GM21619 (cell line): ENCODE measurements at regions not wholly inside any gene's neighbourhood (a gene's known extent, or its start where the extent isn't known, plus 50 kb on each side); places are given as distances from the start of the nearest gene placed in this dataset.
"Not testable (repeated sequence)": the region's sequence is repeated elsewhere in the genome, so short reads cannot be mapped to it uniquely, and the experiment has no call there.

Source experiments
- ATAC-seq: cut with Tn5 transposase; IDR thresholded peaks from one replicate; pipeline ENCODE4 v1.9.1; 2021; ENCODE audit not compliant: unreplicated experiment

- ATAC-seq, result no peak
These were observed 172.9 kb upstream of the TBC1D5 start for GRCh38 chr3:17915341-17915740.

- ATAC-seq, result no peak
These were observed 170.9 kb upstream of the TBC1D5 start for GRCh38 chr3:17913359-17913758.

- ATAC-seq, result no peak
These were observed 169.7 kb upstream of the TBC1D5 start for GRCh38 chr3:17911986-17912760.

DNA sequence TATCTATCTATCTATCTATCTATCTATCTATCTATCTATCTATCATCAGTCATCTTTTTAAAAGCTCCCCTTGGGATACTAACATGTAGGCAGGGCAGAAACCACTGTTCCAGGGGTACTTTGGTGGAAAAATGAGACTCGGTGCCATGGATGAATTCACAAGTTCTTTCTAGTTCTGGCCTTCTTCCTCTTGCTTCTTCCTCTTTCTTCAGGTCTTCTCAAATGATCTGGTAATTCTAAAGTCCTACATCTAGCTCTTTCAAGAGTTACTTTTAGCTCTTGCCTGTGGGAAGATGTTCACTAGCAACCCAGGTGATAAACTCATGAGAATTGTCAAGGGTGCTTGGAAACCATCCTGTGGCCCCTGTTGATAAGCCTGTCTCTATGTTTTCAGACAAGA lies 168.5 kb upstream of the TBC1D5 start:
- no peak for ATAC-seq

DNA sequence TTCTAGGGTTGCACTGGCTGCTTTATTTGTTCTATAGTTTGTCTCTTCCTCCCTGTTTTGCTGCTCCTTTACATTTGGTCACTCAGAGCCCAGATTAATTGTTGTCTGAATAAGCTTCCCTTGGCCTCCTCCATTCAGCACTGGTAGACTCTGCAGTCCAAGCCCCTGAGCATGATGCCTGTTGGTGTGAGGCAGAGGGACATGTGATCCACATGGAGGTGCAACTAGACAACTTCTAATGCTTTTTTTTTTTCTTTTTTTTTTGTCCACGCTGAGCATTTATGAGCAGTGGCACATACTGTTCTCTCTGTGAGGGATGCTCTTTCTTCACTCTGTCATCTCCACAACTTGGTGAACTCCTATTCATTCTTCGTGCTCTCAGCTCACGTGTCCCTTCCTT lies 167.3 kb upstream of the TBC1D5 start:
- no peak for ATAC-seq

GRCh38 chr3:17908399-17909191 lies 166.2 kb upstream of the TBC1D5 start:
- no peak for ATAC-seq

DNA sequence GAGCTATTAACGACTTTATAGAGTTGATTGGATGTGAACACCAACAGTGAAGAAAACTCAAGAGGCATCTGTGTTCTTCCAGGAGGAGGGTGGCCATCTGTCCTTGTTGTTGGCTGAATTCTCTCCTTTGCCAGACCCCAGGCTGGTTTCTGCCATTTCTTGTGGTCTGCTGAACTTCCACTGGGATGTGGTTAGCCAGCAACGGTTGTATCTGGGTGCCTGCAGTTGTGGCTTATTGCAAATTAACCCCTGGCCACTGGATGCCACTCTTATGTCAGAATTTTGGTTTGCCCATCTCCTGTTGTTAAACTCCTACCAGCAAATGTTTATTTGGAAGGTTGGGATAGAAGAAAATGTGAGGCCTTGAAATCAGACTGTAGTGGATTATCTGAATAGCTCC lies 163.6 kb upstream of the TBC1D5 start:
- ATAC-seq, result no peak

GRCh38 chr3:17901893-17902292 lies 159.5 kb upstream of the TBC1D5 start:
- peak; percentile 91 for ATAC-seq

- ATAC-seq, result no peak
These were observed 152.1 kb upstream of the TBC1D5 start for GRCh38 chr3:17894434-17895060.

GRCh38 chr3:17891139-17891856 lies 148.9 kb upstream of the TBC1D5 start:
- no peak for ATAC-seq

GRCh38 chr3:17885986-17886385 lies 143.6 kb upstream of the TBC1D5 start:
- ATAC-seq, result no peak

GRCh38 chr3:17882981-17883380 lies 140.6 kb upstream of the TBC1D5 start:
- no peak for ATAC-seq

GRCh38 chr3:17877299-17877698 lies 134.9 kb upstream of the TBC1D5 start:
- ATAC-seq, result no peak

DNA sequence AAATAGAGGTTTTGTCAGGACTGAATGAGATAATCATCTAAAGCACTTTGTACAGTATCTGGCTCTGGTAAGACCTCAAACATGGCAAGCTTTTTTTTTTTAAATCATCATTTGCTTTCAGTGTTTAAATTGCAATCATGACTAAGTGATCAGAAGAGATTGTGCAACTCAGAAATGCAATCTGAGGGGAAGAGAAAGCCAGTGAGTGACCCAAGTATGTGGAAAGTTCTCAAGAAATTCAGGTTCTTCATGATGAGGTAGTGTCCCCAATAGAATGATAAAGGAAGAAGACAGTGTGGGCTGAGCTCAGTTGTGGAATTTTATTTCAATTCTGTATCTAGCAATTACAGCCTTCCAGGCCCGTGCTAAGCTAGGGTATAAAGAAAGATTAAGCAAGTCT lies 132.2 kb upstream of the TBC1D5 start:
- no peak for ATAC-seq

DNA sequence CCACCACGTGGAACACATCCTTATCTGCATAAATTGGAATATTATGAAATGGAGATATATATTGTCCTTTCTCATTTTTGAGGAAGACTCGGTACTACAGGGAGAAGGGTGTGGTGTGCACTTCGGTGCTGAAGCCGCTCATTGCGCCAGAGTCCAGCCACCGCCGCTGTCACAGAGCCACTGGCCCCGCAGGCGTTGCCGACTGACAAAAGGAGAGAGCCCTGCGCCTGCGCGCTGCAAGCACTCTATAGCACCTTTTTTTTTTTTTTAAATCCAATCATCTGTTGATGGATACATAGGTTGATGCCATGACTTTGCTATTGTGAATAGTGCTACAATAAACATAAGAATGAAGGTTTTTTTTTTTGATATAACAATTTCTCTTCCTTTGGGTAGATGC lies 130.0 kb upstream of the TBC1D5 start:
- ATAC-seq, result no peak

- ATAC-seq, result no peak
These were observed 123.2 kb upstream of the TBC1D5 start for GRCh38 chr3:17865631-17866030.

DNA sequence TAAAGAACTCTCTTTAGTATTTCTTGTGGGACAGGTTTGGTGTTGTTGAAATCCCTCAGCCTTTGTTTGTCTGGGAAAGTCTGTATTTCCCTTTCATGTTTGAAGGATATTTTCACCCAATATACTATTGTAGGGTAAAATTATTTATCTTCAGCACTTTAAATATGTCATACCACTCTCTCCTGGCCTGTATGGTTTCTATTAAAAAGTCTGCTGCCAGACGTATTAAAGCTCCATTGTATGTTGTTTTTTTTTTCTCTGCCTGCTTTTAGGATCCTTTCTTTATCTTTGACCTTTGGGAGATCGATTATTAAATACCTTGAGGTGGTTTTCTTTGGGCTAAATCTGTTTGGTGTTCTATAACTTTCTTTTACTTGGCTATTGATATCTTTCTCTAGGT lies 119.0 kb upstream of the TBC1D5 start:
- ATAC-seq, result no peak

DNA sequence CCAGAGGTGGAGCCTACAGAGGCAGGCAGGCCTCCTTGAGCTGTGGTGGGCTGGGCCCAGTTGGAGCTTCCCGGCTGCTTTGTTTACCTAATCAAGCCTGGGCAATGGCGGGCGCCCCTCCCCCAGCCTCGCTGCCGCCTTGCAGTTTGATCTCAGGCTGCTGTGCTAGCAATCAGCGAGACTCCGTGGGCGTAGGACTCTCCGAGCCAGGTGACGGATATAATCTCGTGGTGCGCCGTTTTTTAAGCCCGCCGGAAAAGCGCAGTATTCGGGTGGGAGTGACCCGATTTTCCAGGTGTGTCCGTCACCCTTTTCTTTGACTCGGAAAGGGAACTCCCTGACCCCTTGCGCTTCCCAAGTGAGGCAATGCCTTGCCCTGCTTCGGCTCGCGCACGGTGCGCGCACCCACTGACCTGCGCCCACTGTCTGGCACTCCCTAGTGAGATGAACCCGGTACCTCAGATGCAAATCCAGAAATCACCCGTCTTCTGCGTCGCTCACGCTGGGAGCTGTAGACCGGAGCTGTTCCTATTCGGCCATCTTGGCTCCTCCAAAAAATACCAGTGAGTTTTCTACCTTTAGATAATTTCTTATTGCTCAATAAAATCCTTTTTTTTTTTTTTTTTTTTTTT lies 118.5 kb upstream of the TBC1D5 start:
- not testable (repeated sequence) for ATAC-seq

GRCh38 chr3:17852217-17852616 lies 109.8 kb upstream of the TBC1D5 start:
- peak; percentile 69 for ATAC-seq

DNA sequence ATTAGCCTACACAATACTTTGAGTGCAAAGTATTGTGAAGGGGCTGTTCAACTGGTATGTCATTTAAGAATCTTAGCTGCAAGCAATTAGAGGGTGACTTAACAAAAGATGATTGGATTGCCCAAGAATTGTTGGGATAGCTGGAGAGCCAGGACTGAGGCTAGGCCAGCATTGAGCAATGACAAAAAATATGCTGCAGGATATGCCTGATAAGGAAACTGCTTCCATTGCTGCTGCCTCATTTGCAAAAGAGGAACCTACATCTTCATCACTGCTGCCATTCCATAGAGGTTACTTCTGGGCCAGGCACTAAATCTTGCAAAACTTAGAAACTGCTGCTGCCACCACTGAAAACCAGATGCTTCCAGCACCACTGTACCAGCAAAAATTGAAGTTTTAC lies 108.0 kb upstream of the TBC1D5 start:
- ATAC-seq, result no peak

DNA sequence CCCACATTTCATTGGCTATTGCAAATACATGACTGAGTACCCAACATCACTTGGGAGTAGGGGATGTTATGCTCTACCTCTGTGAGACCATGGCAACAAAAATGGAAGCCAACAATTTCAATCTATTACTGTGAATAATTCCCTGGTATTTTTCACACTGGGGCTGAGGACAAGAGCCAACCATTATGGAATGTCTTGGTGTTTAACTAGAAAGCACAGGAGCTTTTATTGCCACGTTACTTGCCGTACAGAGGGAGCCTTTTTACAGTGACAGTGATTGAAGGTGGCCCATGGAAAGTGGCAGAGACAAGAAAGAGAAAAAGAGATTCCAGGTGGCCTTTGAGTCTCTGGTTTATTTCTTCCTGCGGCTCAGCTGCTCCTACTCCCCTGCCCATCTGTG lies 105.7 kb upstream of the TBC1D5 start:
- ATAC-seq, result no peak
